Breast epithelium (tissue), 4 donors: ENCODE measurements at regions not wholly inside any gene's neighbourhood (a gene's known extent, or its start where the extent isn't known, plus 50 kb on each side); places are given as distances from the start of the nearest gene placed in this dataset.

Experiments
- DNase-seq, 2 donors: peaks; one replicate each; pipeline ENCODE4 v3.0.0-alpha.2; 2019; ENCODE audit warnings: low spot score in 2 of 2
- H3K27ac ChIP-seq, 2 donors: fragments of 200-600 bp; sonication (generic) in 1 of 2; one replicate each; pipeline ENCODE4 v1.5.1; 2016 to 2019; ENCODE audit warnings: mild to moderate bottlenecking in 1 of 2
- H3K27me3 ChIP-seq, 2 donors: fragments of 200-600 bp; sonication (generic) in 1 of 2; one replicate each; pipeline versions ENCODE4 v1.5.1 to v1.6.0; 2017 to 2019; ENCODE audit warnings: control low read depth in 1 of 2, mild to moderate bottlenecking in 1 of 2
- H3K36me3 ChIP-seq: fragments of 200-600 bp; one replicate; pipeline ENCODE4 v1.5.1; 2019
- H3K4me1 ChIP-seq, 2 donors: fragments of 200-600 bp; sonication (generic); one replicate each; pipeline ENCODE4 v1.5.1; 2016 to 2019; ENCODE audit warnings: control low read depth in 1 of 2
- H3K4me3 ChIP-seq, 3 donors: fragments of 200-600 bp; sonication (generic); 1 replicate in 2 of 3; 2 replicates in 1 of 3; pipeline ENCODE4 v1.5.1; 2016 to 2019; ENCODE audit warnings: mild to moderate bottlenecking in 3 of 3, moderate library complexity in 2 of 3
- H3K9me3 ChIP-seq, 2 donors: fragments of 200-600 bp; sonication (generic) in 1 of 2; one replicate each; pipeline ENCODE4 v1.5.1; 2016 to 2019; ENCODE audit warnings: control low read depth in 1 of 2
- CTCF ChIP-seq, 3 donors: fragments of 450-650 bp; IDR thresholded peaks; one replicate each; pipeline ENCODE4 v1.5.1; 2016 to 2017; ENCODE audit warnings: antibody characterized with exemption in 3 of 3, mild to moderate bottlenecking in 3 of 3, moderate library complexity in 3 of 3
- POLR2A ChIP-seq: fragments of 450-650 bp; IDR thresholded peaks from one replicate; pipeline ENCODE4 v1.6.1; 2016; ENCODE audit warnings: antibody characterized with exemption, mild to moderate bottlenecking, moderate library complexity
- POLR2AphosphoS5 ChIP-seq, 3 donors: sonication (generic); formaldehyde crosslinking; IDR thresholded peaks; one replicate each; pipeline ENCODE4 v1.6.1; 2017; ENCODE audit warnings: antibody characterized with exemption in 3 of 3
- intact Hi-C: fragments of 100-400 bp; cut with DNase I; formaldehyde crosslinking; loops from one replicate; pipeline ENCODE4 v1.15.1; 2023; ENCODE audit warnings: low total_unique reads

GRCh38 chr22:27467711-27468110, 333.8 kb downstream of the MN1 start:
- intact Hi-C loops: no loop called here
- Histone ChIP-seq H3K4me3 (no peak overlapping the region), H3K4me1 (no peaks in the 10 kb centered on the region), H3K9me3 (no peaks in the 10 kb centered on the region), H3K36me3 (no peaks in the 10 kb centered on the region), H3K27ac (no peak overlapping the region), H3K27me3 (no peaks in the 10 kb centered on the region)
- no peak for DNase-seq
- TF ChIP-seq POLR2AphosphoS5 (IDR thresholded peaks at IDR 0.05) (no peak), POLR2A (no peak), CTCF (IDR thresholded peaks at IDR 0.05) (no peak)

- H3K27ac ChIP-seq: no peak overlapping the region
- DNase-seq: no peak
- intact Hi-C loops: no loop called here
Observed at GRCh38 chr22:27468712-27469111, 332.8 kb downstream of the MN1 start.

GRCh38 chr22:27470169-27470772, 331.3 kb downstream of the MN1 start:
- DNase-seq: no peak
- H3K4me3 ChIP-seq: no peak overlapping the region
- intact Hi-C loops: no loop called here
- TF ChIP-seq CTCF (IDR thresholded peaks at IDR 0.05): no peak
- TF ChIP-seq POLR2A: no peak
- TF ChIP-seq POLR2AphosphoS5 (IDR thresholded peaks at IDR 0.05): no peak
- no peak overlapping the region for H3K27ac ChIP-seq
- H3K27me3 ChIP-seq: no peaks in the 10 kb centered on the region
- H3K36me3 ChIP-seq: no peaks in the 10 kb centered on the region
- H3K9me3 ChIP-seq: no peaks in the 10 kb centered on the region
- H3K4me1 ChIP-seq: peaks cover 0 to 8% of the 10 kb centered on the region in 2 donors

More at GRCh38 chr22:27468712-27469111, 332.8 kb downstream of the MN1 start:
- no peak overlapping the region for H3K4me3 ChIP-seq
- H3K9me3 ChIP-seq: no peaks in the 10 kb centered on the region
- H3K36me3 ChIP-seq: no peaks in the 10 kb centered on the region
- no peaks in the 10 kb centered on the region for H3K4me1 ChIP-seq
- no peak for TF ChIP-seq POLR2A
- TF ChIP-seq CTCF (IDR thresholded peaks at IDR 0.05): no peak
- TF ChIP-seq POLR2AphosphoS5 (IDR thresholded peaks at IDR 0.05): no peak
- H3K27me3 ChIP-seq: no peaks in the 10 kb centered on the region

- no peak for DNase-seq
- TF ChIP-seq POLR2AphosphoS5 (IDR thresholded peaks at IDR 0.05) (no peak), CTCF (IDR thresholded peaks at IDR 0.05) (no peak), POLR2A (no peak)
- Histone ChIP-seq H3K4me3 (no peak overlapping the region), H3K27ac (no peak overlapping the region), H3K36me3 (no peaks in the 10 kb centered on the region), H3K9me3 (no peaks in the 10 kb centered on the region), H3K4me1 (peaks cover 0 to 10% of the 10 kb centered on the region in 2 donors), H3K27me3 (no peaks in the 10 kb centered on the region)
- intact Hi-C loops: no loop called here
Observed at GRCh38 chr22:27472975-27473374, 328.6 kb downstream of the MN1 start.

- no peak for TF ChIP-seq POLR2A
- TF ChIP-seq POLR2AphosphoS5 (IDR thresholded peaks at IDR 0.05): no peak
- no peak for TF ChIP-seq CTCF (IDR thresholded peaks at IDR 0.05)
- DNase-seq: no peak
- Histone ChIP-seq H3K27me3 (no peaks in the 10 kb centered on the region), H3K9me3 (no peaks in the 10 kb centered on the region), H3K27ac (peak overlapping the region in 1 of 2 donors; percentile 16), H3K4me3 (no peak overlapping the region), H3K4me1 (peaks cover 0 to 10% of the 10 kb centered on the region in 2 donors), H3K36me3 (no peaks in the 10 kb centered on the region)
- intact Hi-C loops: no loop called here
Observed at GRCh38 chr22:27473533-27473932, 328.0 kb downstream of the MN1 start.
